HG02763 (cell line): ENCODE measurements at regions not wholly inside any gene's neighbourhood (a gene's known extent, or its start where the extent isn't known, plus 50 kb on each side); places are given as distances from the start of the nearest gene placed in this dataset.

Source experiments
- ATAC-seq: cut with Tn5 transposase; IDR thresholded peaks from one replicate; pipeline ENCODE4 v1.9.1; 2021; ENCODE audit warnings: mild to moderate bottlenecking, moderate library complexity; ENCODE audit not compliant: unreplicated experiment

DNA sequence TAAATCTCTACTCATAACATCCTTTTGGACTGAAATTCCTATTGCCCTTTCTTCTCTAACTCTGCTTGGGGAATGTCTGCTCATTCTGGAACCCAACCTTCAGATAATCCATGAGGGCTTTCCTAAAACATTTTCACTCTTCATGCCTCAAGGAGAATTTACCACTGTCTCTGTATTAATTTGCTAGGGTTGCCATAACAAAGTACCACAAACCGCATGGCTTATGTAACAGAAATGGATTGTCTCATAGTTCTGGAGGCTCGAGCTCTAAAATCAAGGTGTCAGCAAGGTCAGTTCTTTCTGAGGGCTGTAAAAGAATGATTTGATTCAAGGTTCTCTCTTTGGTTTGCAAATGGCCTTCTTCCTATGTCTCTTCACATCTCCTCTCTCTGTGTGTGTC lies 209.7 kb downstream of the LACC1 start:
- ATAC-seq = no peak

DNA sequence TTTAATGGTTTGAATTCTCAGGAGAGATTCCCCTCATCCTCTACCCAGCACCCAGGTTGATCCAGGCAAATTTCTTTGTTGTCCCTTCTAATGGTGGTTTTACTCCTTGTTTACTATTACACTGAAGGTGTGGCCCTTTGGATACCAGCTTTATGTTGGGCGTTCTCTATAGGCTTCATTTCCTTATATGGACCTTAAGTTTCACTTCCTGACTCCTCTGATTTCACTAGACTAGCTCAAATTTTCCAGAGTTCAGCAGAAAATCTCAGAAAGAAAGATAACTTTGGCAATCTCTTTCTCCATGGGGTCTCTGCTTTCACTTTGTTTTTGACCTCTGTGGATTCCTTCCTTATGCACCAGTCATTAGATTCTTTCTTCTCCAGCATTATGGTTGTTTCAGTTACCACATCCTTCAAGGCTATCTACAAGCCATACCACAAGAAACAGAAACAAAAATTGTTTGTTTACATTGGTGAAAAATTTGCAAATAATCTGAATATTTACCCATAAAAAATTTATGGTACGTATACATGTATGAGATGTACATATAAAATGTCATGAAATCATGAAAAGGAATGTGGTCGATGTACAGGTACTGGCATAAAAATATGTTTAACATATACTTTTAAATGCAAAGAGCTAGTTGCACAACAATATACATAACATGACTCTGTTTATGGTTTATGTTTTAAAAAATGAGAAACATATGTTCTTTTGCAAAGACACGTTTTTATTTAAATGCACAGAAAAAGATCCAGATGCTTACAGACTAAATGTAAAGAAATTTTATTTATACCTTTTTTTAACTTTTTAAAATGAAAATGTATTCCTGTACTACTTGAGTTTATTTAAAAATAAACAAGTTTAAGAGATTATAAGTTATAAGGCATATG lies 212.6 kb downstream of the LACC1 start:
- ATAC-seq = no peak

DNA sequence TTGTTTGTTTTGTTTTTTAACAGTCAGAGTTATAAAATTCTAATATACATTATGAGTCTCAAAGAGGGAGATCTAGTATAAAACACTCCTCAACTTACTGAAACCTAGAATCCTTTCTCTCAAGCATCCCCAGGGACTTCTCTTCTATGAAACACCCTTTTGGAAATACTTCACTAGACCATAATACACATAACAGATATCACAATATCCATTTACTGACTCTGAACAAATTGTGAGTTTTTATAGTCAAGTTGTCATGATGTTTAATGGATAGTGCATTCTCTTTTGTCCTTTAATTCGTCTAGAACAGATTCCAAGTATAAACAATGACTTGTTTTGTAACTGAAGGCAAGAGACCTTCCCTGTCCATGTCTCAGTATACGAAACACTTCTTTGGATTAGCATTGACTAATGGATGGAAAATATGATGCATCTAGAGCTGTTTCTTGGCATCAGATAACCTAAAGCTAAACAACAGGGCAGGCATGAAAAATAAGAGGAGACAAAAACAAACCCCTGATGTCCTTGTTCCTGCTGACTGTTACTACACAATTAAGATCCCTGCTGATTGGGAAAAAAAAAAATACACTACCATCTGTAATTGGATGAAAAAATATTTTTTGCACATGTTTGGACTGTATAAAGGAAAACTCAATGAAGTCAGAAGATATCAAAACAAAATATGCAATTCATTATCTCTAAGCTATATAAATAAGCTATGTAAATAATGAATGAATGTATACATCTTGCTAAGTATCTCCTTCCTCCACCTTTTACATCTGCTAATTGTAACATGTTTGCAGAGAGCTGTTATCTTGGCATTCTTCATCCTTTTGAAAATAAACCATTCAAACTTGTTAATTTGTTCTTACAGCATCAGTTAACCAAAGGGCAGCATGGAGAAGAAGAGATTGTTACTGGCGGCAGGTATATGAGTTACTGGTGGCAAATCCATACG lies 214.2 kb downstream of the LACC1 start:
- no peak for ATAC-seq

DNA sequence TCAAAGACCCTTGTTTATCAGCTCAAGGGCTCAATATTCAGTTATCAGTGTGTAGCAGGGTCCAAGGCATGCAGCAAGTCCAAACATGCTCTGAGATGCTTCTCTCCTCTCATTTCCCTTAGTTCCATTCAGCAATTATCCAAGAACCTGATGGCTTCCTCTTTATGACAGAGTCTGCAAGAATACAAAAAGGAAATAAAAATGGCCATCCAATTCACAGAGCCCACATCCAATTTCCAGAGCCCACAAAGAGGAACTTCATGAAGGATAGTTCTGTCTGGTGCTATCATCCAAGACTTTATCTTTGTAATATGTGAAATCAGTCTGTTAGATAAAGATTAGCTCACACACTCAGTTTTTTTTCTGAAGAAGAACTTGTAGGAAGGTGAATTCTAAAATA lies 217.2 kb downstream of the LACC1 start:
- ATAC-seq = no peak

DNA sequence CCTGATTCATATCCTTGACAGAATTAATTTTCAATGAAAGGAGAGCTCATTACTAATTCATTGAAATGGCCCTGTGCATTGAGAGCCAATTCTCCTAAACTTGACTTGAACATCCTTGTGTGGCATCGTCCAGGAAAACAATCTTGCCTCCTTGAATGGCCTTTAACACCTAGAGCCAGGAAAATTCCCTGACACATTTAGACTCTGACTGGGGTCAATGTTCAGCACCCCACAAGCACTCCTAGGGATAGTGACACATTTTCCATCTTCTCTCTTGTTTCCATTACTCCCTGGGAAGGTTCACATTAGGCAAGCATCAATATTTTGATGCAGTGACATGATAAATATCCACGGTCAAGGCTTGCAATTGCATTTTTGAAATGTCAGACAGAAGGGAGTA lies 218.9 kb downstream of the LACC1 start:
- ATAC-seq = no peak

DNA sequence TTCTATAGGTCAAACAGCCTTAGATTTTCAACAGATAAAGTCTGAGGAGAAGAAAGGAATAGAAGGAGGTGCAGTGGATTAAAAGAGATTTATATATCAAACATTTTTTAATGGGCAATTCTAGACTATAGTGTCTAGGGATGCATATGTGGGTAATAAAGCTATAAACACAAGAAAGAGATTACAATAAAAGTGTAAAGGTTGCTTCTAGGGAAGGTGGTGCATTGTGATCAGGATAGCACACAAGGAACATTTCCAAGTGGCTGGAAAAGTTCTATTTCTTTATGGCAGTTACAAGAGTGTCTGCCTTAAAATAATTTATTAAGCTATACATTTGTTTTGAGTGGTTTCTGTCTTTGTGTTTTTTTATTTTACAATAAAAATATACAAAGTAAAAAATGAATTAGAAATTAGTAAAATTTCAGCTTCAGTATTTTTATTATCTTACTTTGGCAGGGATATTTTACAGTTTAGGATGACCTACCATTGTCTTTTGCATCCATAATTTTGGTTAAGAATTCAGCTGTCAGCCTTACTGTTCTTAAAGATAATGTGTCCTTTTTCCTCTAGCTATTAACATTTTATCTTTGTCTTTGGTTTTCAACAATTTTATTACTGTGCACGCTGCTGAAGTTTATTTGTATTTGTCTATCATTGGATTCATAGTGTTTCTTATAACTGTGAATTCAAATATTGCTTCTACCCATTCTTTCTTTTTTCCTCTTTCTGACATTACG lies 221.8 kb downstream of the LACC1 start:
- no peak for ATAC-seq

DNA sequence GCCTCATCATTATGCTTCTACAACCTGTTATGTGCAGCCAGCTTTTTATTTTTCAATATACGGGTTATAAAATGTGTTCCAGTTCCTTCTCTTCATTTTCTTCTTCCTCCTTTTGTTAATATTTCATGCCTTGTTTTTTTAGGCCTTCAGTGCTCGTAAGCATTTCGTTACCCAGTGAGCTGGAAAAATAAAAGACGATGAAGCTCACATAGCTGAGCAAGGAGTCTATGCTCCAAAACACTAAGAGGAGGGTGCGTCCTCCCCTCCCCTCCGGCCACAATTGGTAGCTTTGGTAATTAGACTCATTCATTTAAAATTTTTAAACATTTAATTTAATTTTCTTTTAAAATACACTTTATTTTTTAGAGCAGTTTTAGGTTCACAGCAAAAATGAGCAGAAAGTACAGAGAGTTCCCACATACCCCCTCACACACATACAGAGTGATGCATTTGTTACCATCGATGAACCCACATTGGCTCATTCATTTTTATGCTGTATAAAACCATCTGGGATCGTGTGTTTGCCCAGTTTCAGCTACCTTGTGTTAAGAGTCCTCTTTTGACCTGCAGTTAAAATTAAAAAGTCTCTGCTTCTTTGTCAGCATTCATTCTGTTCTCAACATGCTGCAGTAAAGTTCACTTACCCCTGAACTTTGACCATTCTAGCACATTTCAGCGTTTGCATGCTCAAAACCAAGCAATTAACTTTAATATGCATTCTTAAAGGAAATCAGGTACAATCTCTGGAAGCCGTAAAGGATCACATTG lies 223.9 kb downstream of the LACC1 start:
- ATAC-seq = no peak

DNA sequence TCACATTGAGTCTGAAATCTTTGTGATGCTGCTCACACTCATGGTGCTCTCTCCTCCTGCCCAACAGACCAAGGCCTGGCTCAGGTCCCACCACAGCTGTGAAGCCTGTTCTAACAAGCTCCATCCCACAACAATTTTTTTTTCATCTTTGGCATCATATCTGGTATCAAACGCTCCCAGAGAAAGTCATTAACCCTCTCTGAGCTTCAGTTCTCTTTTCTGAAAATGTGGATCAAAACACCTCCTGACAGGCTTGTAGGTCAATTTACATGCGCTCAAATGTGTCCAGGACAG lies 224.4 kb downstream of the LACC1 start:
- ATAC-seq = no peak

DNA sequence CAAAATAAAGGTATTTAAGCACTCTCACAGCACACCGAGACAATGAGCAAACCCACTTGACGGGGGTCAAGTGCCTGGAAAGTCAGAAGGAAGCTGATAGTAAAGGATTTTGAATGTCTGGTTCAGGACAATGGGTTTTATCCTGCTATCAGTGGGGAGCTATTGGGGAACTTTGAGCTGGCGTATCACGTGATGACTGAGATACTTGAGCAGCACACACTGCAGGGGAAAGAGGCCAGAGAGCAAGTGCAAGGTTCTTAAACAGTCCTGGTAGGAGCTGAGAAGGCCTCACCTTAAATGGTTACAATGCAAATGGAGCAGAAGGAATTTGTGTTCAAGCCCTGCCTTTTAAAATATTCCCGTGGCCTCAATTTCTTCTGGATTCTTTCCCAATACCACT lies 225.3 kb downstream of the LACC1 start:
- ATAC-seq = no peak

DNA sequence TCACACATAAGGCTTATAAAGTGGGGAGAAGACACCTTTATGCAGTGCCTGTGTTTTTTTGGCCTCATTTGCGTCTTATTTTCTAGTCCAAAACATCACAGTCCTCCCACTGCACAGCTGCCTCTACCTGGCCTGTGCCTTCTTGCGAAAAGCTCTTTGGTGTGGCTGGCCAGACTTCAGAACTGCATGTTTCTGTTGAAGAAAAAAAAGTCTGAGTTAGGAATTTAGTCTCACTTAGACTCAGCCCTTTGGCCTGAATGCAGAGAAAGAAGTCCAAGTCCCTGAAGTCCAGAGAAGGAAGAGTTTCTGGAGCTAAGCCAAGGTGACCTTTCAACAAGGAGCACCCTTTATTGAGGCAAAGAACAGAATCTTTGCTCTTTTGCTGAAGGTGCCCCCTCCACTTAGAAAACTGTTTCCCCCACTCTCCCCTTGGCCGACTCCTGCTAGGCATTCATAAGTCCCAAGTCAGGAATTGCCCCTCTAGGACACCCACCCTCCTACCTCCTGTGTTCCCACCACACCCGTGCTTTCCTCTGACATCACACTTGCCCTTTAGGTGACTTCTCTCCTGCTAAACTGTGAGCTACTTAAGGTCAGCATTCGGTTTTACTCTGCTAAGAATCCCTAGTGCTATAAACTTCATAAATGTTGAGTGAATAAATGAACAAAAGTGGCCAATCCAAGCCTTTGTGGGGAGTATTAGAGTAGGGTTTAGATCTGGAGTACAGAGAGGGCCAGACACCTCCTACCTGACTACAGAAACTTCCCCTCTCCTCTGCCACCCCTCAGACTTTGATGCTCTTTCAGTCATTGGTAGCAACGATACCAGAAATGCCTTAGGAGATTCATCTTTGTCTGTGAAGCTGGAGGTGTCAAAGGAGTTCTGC lies 226.8 kb downstream of the LACC1 start:
- no peak for ATAC-seq

DNA sequence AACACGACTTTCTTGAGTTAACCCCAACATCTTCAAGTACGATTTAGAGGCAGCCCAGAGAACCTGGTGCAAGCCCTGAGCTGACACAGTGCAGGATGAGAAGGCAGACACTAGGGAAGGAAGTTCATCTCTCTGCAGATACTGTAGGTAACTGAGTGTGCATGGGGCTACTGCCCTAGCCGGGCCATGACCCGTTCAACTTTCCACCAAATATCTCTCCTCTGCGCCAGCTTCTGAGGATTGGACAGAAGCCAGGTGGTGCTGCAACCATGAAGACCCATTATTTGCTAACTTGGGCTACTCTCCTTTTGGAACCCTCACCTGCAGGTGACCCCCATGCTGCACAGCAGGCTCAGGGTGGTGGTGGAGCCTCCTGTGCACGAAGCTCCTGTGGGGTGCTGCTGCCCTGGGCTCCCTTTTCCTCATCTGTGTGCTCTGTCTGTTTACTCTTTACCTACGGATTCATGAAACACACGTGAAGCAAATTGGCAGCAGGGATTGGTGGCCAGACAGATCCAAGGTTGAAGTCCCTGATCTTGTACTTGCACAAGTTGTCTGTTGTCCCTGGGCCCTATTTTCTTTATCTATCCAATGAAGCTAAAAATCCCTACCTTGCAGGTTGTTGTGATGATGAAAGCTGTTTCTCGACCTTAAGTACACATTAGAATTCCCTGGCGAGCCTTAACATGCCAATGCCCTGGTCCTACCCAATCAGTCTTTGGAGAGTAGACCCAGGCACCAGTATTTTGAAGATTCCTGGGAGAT lies 227.8 kb downstream of the LACC1 start:
- ATAC-seq = no peak

DNA sequence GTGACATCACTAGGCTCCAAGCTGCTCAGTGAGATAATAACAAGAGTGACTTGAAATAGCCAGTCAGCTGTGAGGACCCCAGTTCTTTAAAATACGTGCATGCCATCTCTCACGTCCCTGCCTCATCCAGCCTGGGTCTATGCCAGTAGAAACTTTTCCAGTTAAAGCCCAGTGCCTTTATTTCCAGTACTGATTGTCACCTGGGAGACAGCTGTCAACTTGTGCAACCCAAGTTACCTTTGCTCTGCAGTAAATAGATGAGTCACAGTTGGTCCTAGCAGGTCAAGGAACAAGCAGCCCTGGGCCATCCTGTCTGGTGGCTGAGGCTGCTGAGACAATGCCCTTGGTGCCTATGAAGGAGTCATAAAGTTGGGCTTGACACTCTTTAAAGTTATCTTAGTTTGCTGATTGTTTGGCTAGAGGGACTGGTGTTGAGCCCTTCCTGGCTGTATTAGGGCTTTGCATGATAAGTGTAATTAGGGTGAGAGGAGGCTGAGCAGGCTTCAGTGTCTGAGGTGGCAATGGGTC lies 228.7 kb downstream of the LACC1 start:
- no peak for ATAC-seq

DNA sequence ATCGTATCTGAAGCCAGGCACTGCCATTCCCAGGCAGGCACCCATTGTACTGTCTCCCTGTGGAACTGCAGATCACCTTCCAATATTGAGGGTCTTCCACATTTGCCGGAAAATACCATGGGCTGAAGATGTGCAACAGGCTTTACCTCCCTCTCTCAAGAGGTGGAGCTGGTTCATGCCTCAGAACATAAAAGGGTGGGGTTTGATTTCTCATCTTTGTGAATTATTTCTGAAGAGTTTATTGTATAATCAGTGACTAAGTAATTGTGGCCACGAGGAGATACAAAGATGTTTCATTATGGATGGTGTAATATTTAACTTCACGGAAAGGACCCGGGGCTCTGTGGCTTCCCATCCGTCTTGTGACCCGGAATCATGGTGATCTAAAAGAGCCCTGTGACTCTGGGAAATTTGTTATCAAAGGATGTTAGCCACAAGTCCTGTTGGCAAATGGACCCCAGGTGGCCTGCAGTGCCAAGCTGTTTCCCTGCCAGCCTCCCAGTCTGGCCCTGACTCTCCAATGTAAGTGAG lies 230.5 kb downstream of the LACC1 start:
- no peak for ATAC-seq

DNA sequence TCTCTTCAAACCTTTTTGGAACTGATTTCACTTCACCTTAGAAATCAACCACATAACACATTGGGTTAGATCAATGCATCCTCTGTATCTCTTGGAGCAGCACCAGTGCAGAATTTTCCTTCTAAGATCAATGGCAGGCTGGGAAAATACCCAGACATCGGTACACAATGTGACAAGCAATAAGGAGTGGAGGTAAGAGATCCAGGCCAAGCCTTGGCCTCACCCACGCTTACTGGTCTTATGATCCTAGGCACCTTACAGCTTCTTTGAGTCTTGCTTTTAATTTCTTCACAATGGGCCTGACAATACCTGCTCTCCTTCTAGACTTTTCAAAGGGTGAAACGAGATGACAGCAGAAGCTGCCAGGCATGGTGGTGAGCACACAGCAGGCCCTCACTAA lies 232.0 kb downstream of the LACC1 start:
- no peak for ATAC-seq

DNA sequence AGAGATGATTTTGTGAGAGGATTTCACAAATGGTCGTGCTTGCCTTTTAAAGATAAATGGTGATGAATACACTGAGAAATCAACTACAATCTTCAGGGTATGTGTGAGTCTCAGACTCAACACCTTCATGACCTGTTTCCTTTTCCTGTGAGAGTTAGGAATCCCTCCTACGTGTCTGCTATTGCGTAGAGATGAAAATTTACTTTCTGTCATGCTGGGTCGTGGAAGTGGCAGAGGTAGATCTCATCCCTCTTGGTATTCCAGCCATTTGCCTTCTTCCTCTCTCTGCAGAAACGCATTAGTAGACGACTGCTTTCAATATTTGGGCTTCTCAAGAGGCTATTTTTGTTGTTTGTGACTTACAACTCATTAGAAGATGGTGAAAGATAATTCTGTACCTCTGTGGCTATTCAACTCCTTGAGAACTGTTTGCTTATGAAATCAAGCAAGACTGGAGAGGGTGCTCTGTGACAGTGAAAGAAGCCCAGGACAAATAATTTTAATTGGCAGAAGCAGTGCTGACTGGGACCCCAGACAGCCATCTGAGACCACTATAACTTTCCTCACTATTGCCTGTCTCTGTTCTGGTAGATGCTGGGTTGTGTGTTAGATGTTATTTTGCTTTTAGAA lies 233.1 kb downstream of the LACC1 start:
- ATAC-seq = no peak

DNA sequence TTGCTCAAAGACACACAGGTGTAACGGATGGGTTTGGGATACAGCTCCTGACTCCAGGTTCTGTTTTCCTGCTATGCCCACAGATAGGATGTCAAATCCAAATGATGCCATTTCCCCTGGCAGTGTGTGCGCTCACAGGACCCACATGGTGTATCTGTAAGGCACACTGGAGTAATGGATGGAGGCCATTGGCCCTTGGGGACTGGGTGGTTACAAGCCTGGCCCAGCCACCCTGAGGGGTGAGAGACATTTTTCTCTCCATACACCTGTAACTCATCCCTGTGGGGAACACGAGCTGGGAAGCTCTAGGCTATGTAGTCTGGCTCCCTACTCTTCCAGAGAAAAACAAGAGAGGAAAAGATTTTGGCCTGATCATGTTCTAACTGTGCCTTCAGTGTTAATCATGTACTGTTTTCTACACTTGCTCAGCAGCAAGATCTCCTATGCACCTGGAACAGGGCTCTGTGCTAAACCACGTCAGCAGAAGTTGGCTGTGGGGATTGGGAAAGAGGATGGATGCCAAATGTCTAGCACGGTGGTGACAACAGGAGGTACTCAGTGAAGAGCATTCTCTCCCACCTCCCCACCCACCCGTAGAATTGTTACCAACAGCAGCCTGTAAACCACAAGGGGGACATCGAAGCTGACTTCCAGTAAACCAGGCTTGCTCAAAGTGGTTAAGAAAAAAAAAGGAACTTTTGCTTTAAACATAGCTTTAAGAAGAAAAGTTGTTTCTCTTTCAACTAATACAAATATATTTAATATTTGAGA lies 237.0 kb downstream of the LACC1 start:
- no peak for ATAC-seq

DNA sequence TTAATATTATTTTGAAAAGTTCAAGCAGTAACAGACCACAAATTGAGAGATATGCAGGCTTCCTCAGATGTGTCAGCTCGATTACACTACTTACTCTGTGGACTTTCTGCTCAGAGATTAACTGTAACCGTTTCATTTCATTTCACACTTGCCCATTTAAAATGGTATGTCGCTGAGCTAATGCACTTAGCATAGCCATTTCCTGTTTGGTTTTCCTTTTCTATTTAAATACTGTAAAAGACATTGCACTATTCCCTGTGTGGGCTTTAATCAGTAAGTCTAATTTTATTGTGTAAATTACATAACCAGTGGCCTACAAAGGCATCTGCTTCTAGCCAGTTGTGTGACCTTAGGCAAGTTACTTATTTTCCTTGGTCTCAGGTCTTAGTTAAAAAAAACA lies 237.6 kb downstream of the LACC1 start:
- no peak for ATAC-seq
